HG03575 (cell line): ENCODE measurements at regions not wholly inside any gene's neighbourhood (a gene's known extent, or its start where the extent isn't known, plus 50 kb on each side); places are given as distances from the start of the nearest gene placed in this dataset.
"Not testable (repeated sequence)": the region's sequence is repeated elsewhere in the genome, so short reads cannot be mapped to it uniquely, and the experiment has no call there.

Source experiments
- ATAC-seq: cut with Tn5 transposase; IDR thresholded peaks from one replicate; pipeline ENCODE4 v1.9.1; 2021; ENCODE audit not compliant: unreplicated experiment, insufficient number of reproducible peaks, low FRiP score; ENCODE audit errors: extremely low read depth

DNA sequence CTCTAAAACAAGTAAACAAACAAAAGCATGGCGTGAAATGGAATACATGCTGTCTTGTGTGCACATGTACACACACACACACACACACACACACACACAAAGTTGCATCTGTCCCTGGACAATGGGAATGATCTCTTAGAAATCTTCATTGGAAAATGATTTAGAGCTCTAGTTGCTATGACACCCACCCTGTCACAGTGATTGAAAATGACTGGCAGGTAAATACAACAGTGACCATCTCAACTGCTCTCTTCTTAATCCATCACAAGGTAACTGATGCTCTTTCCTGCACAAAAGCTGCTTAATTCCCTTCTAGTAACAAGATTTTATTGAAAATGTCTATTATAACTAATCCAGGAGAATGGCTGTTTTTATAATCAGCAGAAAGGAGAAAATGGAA lies 1011.7 kb upstream of the GYPC start:
- ATAC-seq: no peak

DNA sequence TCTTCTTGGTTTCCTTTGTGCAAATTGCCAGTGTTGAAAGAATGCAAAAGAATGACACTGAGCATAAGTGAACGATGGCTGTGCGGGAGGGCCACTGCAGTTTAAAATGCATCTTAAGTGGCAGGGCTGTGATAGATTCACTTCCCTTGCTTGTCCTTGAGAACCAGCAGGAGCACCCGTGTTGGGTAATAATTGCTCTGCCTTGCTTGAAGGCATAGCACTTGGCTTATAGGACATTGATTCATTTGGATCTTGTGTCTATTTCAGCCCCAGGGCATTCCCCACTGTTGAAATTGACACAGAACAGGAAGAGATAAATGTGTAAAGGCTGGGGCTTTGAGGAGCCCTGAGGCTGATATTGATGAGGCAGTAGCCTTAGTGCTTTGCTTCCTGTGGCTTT lies 1003.7 kb upstream of the GYPC start:
- no peak for ATAC-seq

DNA sequence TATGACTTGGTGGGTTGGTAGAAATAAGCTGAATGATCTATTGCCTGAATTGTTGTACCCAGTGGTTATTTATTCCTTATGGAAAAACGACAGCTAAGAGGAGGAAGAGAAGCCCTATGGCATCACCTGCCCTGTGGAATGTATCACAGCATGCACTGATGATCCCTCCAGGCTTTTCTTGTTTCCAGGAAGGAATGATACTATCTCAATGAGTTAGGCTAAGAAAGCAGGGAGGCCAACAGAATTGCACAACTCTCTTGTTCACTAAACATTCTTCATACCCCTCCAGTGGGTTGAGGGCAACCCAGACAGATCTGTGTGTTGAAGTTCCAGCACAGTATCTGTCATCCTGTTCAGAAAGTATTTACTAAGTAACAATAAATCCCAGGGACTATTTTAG lies 1001.7 kb upstream of the GYPC start:
- no peak for ATAC-seq

DNA sequence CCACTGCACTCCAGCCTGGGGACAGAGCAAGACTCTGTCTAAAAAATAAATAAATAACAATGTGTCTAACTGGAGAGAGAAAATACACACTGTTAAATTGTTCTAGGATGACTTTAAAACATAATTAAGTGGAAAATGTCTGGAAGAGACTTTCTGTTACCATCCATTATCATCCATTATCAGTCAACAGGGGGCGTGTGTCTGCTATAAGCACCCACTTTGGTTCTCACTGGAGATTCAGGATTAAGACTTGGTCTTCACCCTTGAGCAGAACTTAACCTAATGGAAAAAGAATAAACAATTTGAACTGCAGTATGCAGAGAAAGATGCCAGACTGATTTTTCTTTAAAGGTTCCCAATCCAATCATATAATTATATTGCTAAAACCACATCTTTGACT lies 999.8 kb upstream of the GYPC start:
- ATAC-seq: no peak

DNA sequence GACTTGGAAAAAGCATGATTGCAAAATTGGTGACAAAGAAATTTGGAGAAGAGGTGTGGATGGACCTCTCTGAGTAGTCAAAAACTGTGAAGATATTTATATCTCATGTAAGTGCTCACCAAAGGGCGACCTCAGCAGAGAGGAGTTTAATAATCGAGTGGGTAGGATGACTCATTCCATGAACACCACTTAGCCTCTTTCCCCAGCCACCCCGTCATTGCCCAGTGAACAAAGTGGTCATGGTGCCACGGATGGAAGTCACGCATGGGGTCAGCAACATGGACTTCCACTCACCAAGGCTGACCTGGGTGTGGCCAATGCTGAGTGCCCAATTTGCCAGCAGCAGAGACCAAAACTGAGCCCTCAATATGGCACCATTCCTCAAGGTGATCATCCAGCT lies 997.4 kb upstream of the GYPC start:
- no peak for ATAC-seq

DNA sequence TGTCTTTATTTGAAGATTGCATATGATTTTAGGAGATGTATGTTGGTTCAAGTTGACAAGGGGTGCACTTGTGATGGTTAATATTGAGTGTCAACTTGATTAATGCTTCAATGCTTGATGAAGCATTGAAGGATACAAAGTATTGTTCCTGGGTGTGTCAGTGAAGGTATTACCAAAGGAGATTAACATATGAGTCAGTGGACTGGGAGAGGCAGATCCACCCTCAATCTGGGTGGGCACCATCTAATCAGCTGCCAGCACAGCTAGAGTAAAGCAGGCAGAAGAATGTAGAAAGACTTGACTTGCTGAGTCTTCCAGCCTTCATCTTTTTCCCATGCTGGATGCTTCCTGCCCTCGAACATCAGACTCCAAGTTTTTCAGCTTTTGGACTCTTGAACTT lies 995.6 kb upstream of the GYPC start:
- ATAC-seq: not testable (repeated sequence)

DNA sequence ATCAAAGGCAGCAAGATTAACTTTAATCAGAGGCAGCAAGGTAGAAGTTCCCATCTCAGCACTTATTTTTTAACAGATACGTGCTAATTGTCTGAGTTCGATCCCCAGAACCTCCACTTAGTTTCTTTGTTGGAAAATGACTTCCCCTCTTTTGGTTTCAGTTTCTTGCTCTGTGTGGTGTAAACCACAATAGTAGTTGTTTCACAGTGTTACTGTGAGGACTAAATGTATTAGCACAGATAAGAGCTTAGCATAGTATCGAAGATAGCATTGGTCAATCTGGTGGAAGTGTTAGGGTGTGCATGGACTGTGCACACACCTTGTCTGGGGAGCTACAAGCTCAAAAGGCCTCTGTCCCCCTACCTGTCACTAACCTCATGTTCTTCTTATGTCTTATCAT lies 988.3 kb upstream of the GYPC start:
- no peak for ATAC-seq

DNA sequence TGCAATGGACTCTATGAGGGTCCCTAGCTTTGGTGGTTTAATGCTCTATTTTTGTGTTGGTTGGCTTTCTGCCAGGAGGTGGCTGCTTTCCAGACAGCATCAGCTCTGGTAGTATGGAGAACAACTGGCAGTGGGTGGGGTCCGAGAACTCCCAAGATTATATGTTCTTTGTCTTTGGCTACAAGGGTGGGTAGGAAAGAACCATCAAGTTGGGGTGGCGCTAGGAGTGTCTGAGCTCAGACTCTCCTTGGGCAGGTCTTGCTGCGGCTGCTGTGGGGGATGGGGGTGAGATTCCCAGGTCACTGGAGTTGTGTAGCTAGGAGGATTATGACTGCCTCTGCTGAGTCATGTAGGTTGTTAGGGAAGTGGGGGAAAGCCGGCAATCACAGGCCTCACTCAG lies 976.1 kb upstream of the GYPC start:
- no peak for ATAC-seq

DNA sequence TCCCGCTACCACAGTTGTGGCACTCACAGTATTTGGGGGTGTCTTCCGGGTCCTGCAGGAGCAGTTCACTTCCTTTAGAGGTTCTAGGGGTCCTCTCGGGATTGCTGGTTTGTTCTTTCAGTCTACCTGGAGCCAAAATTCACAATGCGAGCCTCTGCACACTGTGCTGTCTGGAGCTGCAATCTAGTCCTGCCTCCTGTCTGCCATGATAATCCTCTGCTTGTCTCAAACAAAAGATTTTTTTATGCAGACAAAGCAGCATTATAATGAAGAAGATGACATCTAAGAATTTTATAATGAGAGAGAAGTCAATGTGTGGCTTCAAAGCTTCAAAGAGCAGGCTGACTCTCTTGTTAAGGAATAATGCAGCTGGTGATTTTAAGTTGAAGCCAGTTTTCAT lies 975.1 kb upstream of the GYPC start:
- ATAC-seq: no peak

DNA sequence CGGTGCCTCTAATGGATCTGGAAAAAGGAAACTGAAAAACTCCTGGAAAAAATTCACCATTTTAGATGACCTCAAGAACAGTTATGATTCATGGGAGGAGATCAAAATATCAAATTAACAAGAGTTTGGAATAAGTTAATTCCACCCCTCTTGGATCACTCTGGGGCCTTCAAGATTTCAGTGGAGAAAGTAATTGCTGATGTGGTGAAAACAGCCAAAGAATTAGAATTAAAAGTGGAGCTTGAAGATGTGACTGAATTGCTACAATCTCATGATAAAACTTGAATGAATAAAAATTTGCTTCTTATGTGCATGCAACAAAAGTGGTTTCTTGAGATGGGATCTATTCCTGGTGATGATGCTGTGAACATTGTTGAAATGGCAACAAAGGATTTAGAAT lies 974.4 kb upstream of the GYPC start:
- no peak for ATAC-seq

DNA sequence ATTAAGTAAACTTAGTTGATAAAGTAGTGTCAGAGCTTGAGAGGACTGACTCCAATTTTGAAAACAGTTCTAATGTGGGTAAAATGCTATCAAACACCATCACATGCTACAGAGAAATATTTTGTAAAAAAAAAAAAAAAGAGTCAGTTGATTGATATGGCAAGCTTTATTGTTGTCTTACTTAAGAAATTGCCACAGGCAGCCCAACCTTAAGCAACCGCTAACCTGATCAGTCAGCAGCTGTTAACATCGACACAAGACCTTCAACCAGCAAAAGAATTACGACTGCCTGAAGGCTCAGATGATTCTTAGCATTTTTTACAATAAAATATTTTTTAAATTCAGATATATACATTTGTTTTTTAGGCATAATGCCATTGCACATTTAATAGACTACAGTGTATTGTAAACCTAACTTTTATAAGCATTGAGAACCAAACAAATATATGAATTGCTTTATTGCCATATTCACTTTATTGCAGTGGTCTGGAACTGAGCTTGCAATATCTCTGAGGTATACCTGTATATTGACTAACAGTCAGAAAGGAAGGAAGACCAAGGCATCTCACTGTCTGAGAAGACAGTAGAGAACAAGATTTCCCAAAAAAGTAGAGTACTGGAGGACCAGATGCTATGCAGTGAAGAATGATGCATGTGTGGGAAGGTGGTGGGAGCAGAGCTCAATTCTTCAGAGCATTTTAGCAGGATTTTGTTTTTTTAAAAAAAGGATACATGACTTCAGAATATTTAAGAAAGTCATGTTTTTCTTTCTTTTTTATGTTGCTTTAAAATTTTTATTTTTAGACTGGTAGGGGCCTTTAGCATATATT lies 973.8 kb upstream of the GYPC start:
- no peak for ATAC-seq

DNA sequence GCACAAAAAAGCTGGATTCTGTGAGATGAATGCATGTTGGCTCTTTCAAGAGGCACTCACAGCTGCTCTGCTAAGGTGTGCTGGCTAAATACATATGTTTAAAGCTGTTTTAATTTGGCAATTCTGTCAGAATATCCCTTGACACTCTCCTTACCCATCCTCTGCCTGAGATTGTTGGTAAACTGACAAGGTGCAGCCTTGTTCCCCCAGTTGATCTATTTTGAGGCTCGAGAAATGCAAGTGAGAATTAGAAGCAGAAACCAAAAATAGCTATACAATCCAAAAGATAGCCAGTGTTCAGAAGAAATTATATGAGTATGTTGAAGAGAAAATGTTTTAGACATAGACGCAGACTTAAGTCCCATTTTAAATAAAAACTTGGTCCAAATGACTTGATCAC lies 971.7 kb upstream of the GYPC start:
- ATAC-seq: no peak

DNA sequence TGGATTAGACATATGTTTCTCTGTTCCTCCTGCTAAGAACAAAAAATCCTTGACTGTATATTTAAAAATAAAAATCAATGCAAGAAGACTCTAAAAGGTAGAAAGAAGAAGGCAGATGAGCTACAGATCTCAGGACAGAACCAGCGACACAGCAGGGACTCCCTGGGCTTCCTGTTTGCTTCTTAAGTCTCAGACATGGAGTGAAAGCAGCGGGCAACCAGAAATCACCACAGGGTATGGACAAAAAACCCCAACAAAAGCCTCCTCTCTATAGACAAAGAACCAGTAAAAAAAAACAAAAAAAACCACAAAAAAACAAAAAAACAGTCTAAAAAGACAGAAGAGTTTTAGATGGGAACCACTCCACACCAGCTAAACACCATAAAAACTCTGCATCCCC lies 971.0 kb upstream of the GYPC start:
- no peak for ATAC-seq

DNA sequence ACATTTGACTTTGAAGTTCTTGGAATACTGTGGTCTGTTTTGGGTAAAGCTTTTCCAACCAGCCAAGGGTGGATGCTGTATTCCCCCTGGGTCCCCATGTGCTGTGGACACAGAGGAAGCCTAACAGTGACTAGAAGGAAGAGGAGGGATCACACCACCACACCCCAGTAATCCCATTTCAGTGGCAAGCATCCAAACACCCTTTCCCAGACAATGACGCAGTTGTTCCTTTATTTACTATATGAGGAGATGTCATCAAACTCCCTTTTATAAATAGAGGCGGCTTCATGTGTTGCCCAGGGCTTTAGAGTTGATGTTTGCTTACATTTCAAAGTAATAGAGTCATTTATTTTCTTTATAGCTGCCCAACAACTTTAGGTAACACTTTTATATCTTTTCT lies 959.4 kb upstream of the GYPC start:
- no peak for ATAC-seq

DNA sequence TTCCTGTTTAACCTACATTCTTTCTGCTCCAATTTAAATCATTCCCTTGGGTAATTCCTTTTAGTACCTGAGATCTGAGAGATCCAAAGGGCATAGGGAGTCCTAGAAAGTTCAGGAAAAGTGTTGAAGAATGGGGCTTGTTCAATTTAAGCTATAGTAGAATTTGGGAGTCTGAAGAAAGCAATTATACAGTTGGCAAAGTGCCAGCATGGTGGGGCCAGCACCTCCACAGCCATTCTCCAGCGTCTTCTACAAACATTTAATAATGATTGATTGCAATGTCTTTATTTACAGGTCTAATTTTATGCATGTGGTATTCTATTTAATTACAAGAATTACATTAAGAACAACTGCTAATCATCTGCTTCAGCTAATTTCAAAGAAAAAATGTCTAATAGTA lies 957.7 kb upstream of the GYPC start:
- no peak for ATAC-seq

DNA sequence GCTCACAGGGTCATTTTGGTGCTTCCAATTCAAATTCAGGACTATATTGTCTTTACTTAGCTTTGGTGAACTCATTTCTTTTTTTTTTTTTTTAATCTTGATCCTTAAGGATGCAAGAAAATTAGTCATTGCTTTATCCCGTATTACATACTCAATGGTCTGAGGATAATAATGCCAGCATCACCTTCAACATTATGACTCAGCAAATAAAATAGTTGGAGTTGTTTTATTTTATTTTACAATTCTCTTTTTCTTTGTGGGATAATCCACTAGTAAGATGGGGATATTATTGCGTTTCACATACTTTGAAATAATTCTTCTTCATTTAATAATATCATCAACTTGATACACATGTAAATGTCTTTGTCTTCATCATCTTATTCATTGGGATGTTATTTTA lies 954.9 kb upstream of the GYPC start:
- no peak for ATAC-seq

DNA sequence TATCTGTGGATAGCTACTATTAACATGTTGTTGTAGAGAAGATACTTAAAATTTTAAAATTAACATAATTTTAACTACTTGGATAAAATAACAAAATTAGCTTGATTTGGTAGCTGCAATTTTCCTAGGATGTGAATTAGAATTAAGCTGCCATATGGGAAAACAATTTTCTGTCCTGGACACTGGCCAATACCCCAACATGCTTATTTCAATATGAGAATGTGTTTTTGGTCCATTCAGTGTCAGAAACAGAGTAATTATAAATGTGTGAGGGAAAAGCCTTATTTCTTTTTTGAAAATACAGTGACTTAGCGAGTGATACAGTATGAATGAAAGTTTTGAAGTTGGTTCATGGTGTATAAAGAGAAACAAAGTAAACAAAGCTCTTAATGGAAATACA lies 948.3 kb upstream of the GYPC start:
- no peak for ATAC-seq

DNA sequence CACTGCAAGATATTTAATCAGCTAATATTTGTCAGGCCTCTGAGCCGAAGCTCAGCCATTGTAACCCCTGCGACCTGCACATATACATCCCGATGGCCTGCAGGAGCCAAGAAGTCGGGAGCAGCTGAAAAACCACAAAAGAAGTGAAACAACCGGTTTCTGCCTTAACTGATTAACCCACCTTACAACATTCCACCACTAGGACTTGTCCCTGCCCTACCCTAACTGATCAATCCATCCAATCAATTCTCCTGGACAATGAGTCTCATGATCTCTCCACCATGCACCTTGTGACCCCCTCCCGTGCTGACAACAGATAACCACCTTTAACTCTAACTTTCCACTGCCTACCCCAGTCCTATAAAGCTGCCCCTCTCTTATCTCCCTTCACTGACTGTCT lies 945.4 kb upstream of the GYPC start:
- no peak for ATAC-seq

DNA sequence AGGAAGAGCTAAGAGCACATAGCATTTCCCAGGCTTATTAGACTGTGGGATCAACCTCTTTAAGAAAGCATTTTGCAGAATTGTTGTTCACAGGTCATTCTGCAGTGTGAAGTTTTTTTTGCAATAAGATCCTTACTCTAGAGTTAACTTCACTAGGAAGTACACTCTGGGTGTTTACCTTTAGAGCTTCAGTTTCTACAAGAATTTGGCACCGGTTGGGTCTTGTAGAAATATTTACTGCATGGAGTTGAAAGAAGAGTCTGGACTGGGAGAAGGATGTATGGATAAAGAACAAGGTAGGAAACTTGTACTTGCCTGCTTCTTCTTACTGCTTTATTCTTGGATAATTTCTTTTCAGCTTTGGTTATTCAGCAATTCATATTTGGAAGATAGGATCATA lies 944.9 kb upstream of the GYPC start:
- ATAC-seq: no peak

DNA sequence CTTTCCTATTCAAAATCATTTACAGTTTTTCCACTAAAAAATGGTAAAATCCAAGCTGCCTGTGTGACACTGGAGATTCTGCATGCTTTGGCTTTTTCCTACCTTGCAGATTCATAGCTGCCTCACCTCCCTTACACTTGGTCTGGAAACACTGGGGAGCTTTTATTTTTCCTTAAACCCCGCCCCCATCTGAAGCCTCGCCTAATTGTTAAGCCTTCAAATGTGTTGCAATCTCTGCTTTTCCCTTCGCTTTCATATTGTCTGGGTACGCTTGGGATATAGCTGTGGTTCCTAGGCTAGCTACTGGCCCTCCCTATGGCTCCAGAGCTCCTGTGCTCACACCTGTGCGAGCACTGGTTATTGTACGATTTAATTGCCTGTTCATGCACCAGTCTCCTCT lies 942.4 kb upstream of the GYPC start:
- no peak for ATAC-seq

DNA sequence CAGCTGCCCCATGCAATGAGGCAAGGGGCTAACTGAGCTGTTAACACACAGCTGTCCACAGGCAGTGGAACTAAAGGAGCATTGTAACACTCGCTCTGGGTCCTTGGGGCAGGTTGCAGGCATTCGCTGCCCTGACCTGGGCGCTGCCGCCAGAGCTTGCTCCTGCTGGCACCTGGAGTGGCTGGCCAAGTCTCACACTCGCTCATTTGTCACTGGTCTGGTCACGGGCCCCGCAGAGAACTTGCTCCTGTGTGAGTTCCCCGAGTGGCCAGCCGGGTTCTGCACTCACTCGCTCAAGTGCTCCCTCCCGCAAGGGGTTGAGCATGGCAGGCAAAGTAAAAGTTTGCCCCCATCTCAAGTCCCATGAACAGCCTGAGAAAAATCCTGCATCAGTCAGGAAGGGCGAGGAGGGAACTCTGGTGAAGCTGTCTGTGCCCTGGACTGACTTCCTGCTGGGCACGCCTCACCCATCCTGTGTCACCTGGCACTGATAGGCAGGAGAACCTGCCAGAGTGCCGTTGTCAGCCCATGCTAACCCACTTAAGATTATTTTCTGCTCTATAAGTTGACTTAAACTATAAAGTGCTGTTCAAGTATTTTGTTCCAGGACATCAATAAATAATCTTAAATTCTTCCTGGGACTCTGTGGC lies 934.8 kb upstream of the GYPC start:
- no peak for ATAC-seq
